GM12878 (cell line): ENCODE measurements at regions not wholly inside any gene's neighbourhood (a gene's known extent, or its start where the extent isn't known, plus 50 kb on each side); places are given as distances from the start of the nearest gene placed in this dataset.

Source experiments
- ATAC-seq: fragments of 200-7000 bp; cut with Tn5 transposase; 3 replicates; pipeline ENCODE4 v1.9.1; 2020; ENCODE audit warnings: mild to moderate bottlenecking, moderate library complexity
- BruUV-seq: library from RNA; stranded (reverse); fragments of 400-500 nt; replicated peaks from 2 replicates; lab custom pipeline; 2021; lab: Mats Ljungman, UMichigan
- CTCF ChIA-PET: fragments of 300-600 bp; sonication (Branson Sonifier 250); formaldehyde crosslinking; extraction: SDS; loops from one replicate; lab custom pipeline; 2021; ENCODE audit warnings: inconsistent platforms; lab: Yijun Ruan, JAX
- POLR2A ChIA-PET: fragments of 350-600 bp; formaldehyde crosslinking; extraction: SDS; loops from one replicate; lab custom pipeline; 2021; ENCODE audit warnings: inconsistent platforms; lab: Charles Lee
- RAD21 ChIA-PET: fragments of 300-600 bp; sonication (Branson Sonifier 250); formaldehyde crosslinking; loops from one replicate; lab custom pipeline; 2023; ENCODE audit warnings: antibody characterized with exemption; ENCODE audit not compliant: unreplicated experiment; lab: Charles Lee
- SMC1A ChIA-PET: fragments of 300-600 bp; sonication (Branson Sonifier 250); formaldehyde crosslinking; loops from one replicate; lab custom pipeline; 2023; ENCODE audit not compliant: unreplicated experiment, uncharacterized antibody; lab: Charles Lee
- DNase-seq: peaks from one replicate; pipeline ENCODE4 v3.0.0-alpha.2; 2011; ENCODE audit warnings: low read depth, low spot score
- FAIRE-seq: peaks from 3 replicates; lab custom pipeline; 2011; peaks lifted over from hg19 to GRCh38; lab: Jason Lieb, UNC
- H2AFZ ChIP-seq: 2 replicates; pipeline ENCODE4 v1.6.0; 2011; ENCODE audit warnings: low read depth, low read length, control low read depth; ENCODE audit not compliant: control insufficient read depth
- H3K27ac ChIP-seq: 2 replicates; pipeline ENCODE4 v1.5.1; 2011; ENCODE audit warnings: control low read depth; ENCODE audit not compliant: control insufficient read depth, insufficient read depth
- H3K27me3 ChIP-seq, 2 experiments: replicated peaks in 1 of 2; 2 replicates each; pipeline versions ENCODE4 v1.6.0 to v1.6.1; 2011; ENCODE audit warnings: low read length in 1 of 2; ENCODE audit not compliant: control insufficient read depth in 2 of 2, insufficient read depth in 2 of 2
- H3K36me3 ChIP-seq, 2 experiments: 2 replicates each; pipeline ENCODE4 v1.5.1; 2011; ENCODE audit warnings: low read length in 1 of 2; ENCODE audit not compliant: control insufficient read depth in 2 of 2, insufficient read depth in 2 of 2
- H3K4me1 ChIP-seq: 2 replicates; pipeline ENCODE4 v1.6.1; 2011; ENCODE audit warnings: mild to moderate bottlenecking, low read length, moderate library complexity, mixed read lengths; ENCODE audit not compliant: control insufficient read depth, insufficient read depth
- H3K4me2 ChIP-seq: 2 replicates; pipeline ENCODE4 v1.6.0; 2011; ENCODE audit warnings: control low read depth; ENCODE audit not compliant: control insufficient read depth, insufficient read depth
- H3K4me3 ChIP-seq: fragments of 200-600 bp; sonication (generic); 2 replicates; pipeline ENCODE4 v1.5.1; 2016
- H3K79me2 ChIP-seq: 2 replicates; pipeline ENCODE4 v1.6.0; 2011; ENCODE audit warnings: low read length; ENCODE audit not compliant: control insufficient read depth, insufficient read depth
- H3K9ac ChIP-seq: 2 replicates; pipeline ENCODE4 v1.8.0; 2011; ENCODE audit warnings: low read length, control low read depth, mixed read lengths; ENCODE audit not compliant: control insufficient read depth, insufficient read depth
- H3K9me3 ChIP-seq: replicated peaks from 3 replicates; pipeline ENCODE4 v1.5.1; 2011; ENCODE audit warnings: mild to moderate bottlenecking, low read length; ENCODE audit not compliant: control insufficient read depth, insufficient read depth
- H4K20me1 ChIP-seq: 2 replicates; pipeline ENCODE4 v1.6.0; 2011; ENCODE audit not compliant: control insufficient read depth, insufficient read depth
- BACH1 ChIP-seq: fragments of 450-650 bp; IDR thresholded peaks from 2 replicates; pipeline ENCODE4 v1.6.1; 2017; ENCODE audit warnings: mild to moderate bottlenecking, borderline replicate concordance
- CHD1 ChIP-seq: IDR thresholded peaks from 2 replicates; pipeline ENCODE4 v1.6.1; 2012; ENCODE audit warnings: low read depth, low read length, improper control_type of control experiment
- CUX1 ChIP-seq: IDR thresholded peaks from 2 replicates; pipeline ENCODE4 v1.6.1; 2012; ENCODE audit warnings: improper control_type of control experiment, low read depth, low read length; ENCODE audit not compliant: insufficient replicate concordance
- EED ChIP-seq: sonication (generic); IDR thresholded peaks from 2 replicates; pipeline ENCODE4 v1.6.1; 2016; ENCODE audit warnings: antibody characterized with exemption, low read depth
- EGR1 ChIP-seq, 2 experiments: IDR thresholded peaks; 1 replicate in 1 of 2; 2 replicates in 1 of 2; pipeline ENCODE4 v1.6.1; 2011 to 2012; ENCODE audit warnings: low read depth in 2 of 2, low read length in 2 of 2, borderline replicate concordance in 1 of 2, mild to moderate bottlenecking in 1 of 2, moderate library complexity in 1 of 2
- EZH2 ChIP-seq: IDR thresholded peaks from 2 replicates; pipeline ENCODE4 v1.6.1; 2012; ENCODE audit warnings: low read depth, mild to moderate bottlenecking, control low read depth, inconsistent platforms, low read length, borderline replicate concordance; ENCODE audit not compliant: control insufficient read depth
- IKZF1 ChIP-seq: fragments of 450-650 bp; conservative IDR thresholded peaks from 2 replicates; pipeline ENCODE4 v1.6.1; 2017; ENCODE audit warnings: antibody characterized with exemption, mild to moderate bottlenecking
- IRF5 ChIP-seq: fragments of 450-650 bp; IDR thresholded peaks from 2 replicates; pipeline ENCODE4 v1.6.1; 2017; ENCODE audit warnings: borderline replicate concordance
- KLF5 ChIP-seq: fragments of 450-650 bp; IDR thresholded peaks from 2 replicates; pipeline ENCODE4 v1.6.1; 2014; ENCODE audit warnings: mild to moderate bottlenecking; ENCODE audit not compliant: partially characterized antibody
- MTA2 ChIP-seq: fragments of 450-650 bp; IDR thresholded peaks from 2 replicates; pipeline ENCODE4 v1.6.1; 2016; ENCODE audit warnings: low read depth, mild to moderate bottlenecking, moderate library complexity
- MYB ChIP-seq: fragments of 150-350 bp; IDR thresholded peaks from 2 replicates; pipeline ENCODE4 v1.6.1; 2014; ENCODE audit warnings: mild to moderate bottlenecking, low read depth, low read length, borderline replicate concordance
- PML ChIP-seq: IDR thresholded peaks from 2 replicates; pipeline ENCODE4 v1.6.1; 2012; ENCODE audit warnings: low read length, inconsistent platforms
- RBBP5 ChIP-seq: fragments of 200-600 bp; sonication (generic); conservative IDR thresholded peaks from 2 replicates; pipeline ENCODE4 v1.6.1; 2016
- RCOR1 ChIP-seq: conservative IDR thresholded peaks from 2 replicates; pipeline ENCODE4 v1.6.1; 2012; ENCODE audit warnings: low read depth, low read length, improper control_type of control experiment
- RUNX3 ChIP-seq: IDR thresholded peaks from 2 replicates; pipeline ENCODE4 v1.6.1; 2012; ENCODE audit warnings: low read length, inconsistent platforms
- USF1 ChIP-seq: IDR thresholded peaks from 2 replicates; pipeline ENCODE4 v1.6.1; 2011; ENCODE audit warnings: borderline replicate concordance, low read depth, mild to moderate bottlenecking, moderate library complexity, mixed read lengths, low read length; ENCODE audit not compliant: insufficient read depth; ENCODE audit errors: extremely low read length
- USF2 ChIP-seq: IDR thresholded peaks from 2 replicates; pipeline ENCODE4 v1.6.1; 2011; ENCODE audit warnings: low read depth, low read length, improper control_type of control experiment, borderline replicate concordance
- WGBS: methylation state at CpG from one replicate; pipeline ENCODE4 v1.1.6; 2016; ENCODE audit warnings: low lambda C conversion rate; ENCODE audit not compliant: insufficient replicate concordance, insufficient coverage; ENCODE audit errors: missing lambda C conversion rate; 5-methylcytosine and 5-hydroxymethylcytosine counted together
- in situ Hi-C: fragments of 300-500 bp; cut with MboI; formaldehyde crosslinking; loops from 9 replicates; pipeline ENCODE4 v1.14.3; 2018; ENCODE audit warnings: mixed read lengths
- intact Hi-C: fragments of 100-400 bp; cut with micrococcal nuclease; formaldehyde crosslinking; loops from one replicate; pipeline ENCODE4 v1.14.2; 2022; ENCODE audit not compliant: unreplicated experiment

- no peaks in the 10 kb centered on the region for H3K79me2 ChIP-seq
- ChIA-PET CTCF (no interaction called here), POLR2A (interaction anchor here (0.8 kb wide), 1 partner anchor 34 kb away, joined by 3 read pairs; no protein-coding TSS in a partner anchor), RAD21 (no interaction called here), SMC1A (interaction anchor here (0.9 to 3.6 kb wide), 3 partner anchors 12 to 73 kb away, joined by 3 to 8 read pairs (median 6); no protein-coding TSS in a partner anchor)
- in situ Hi-C loops (no loop called here), intact Hi-C loops (no loop called here)
- 7% methylated on average over 4 of the region's 4 CpGs for WGBS
- ATAC-seq = no peak
- no peak overlapping the region for H3K4me3 ChIP-seq
- H3K4me1 ChIP-seq = no peaks in the 10 kb centered on the region
- no peak overlapping the region for H3K4me2 ChIP-seq
- no peak for FAIRE-seq
- no peak overlapping the region for H2AFZ ChIP-seq
- no TSS peak for BruUV-seq
- H4K20me1 ChIP-seq = no peaks in the 10 kb centered on the region
- no peak for DNase-seq
- no peaks in the 10 kb centered on the region for H3K36me3 ChIP-seq
- no peaks in the 10 kb centered on the region; the same call in 2 of the 3 replicates for H3K9me3 ChIP-seq
- H3K27me3 ChIP-seq = no peaks in the 10 kb centered on the region
- H3K27ac ChIP-seq = no peak overlapping the region
- H3K9ac ChIP-seq = no peak overlapping the region
- TF ChIP-seq MYB (no peak), MTA2 (no peak), CHD1 (no peak), EGR1 (IDR thresholded peaks at IDR 0.05; ENCODE audit: borderline replicate concordance in 1 of 2, low read depth in 2 of 2, low read length in 2 of 2) (no peak), RUNX3 (no peak), IKZF1 (no peak), RBBP5 (no peak), EZH2 (no peak), EED (no peak), KLF5 (no peak), PML (no peak), USF1 (no peak), USF2 (no peak), BACH1 (no peak), IRF5 (no peak), RCOR1 (no peak), CUX1 (no peak)
Observed at GRCh38 chr14:98290596-98290995, 981.4 kb downstream of the BCL11B start.
